ENCODE measurements at regions not wholly inside any gene's neighbourhood (a gene's known extent, or its start where the extent isn't known, plus 50 kb on each side); places are given as distances from the start of the nearest gene placed in this dataset.

- no peak for TF ChIP-seq KDM4A (IDR thresholded peaks at IDR 0.05; ENCODE audit: low read depth, low read length, severe bottlenecking)
- TF ChIP-seq PHF8 (conservative IDR thresholded peaks at IDR 0.05; ENCODE audit: low read depth, low read length): no peak
Observed at GRCh38 chr9:134561427-134562145, 80.0 kb upstream of the COL5A1 start (continued).
